GM20000 (cell line): ENCODE measurements at regions not wholly inside any gene's neighbourhood (a gene's known extent, or its start where the extent isn't known, plus 50 kb on each side); places are given as distances from the start of the nearest gene placed in this dataset.

Source experiments
- DNase-seq: peaks from one replicate; pipeline ENCODE4 v3.0.0; 2012; ENCODE audit warnings: low spot score
- CTCF ChIP-seq: IDR thresholded peaks from 2 replicates; pipeline ENCODE4 v1.5.1; 2012; ENCODE audit warnings: mild to moderate bottlenecking, control low read depth; ENCODE audit errors: extremely low read depth, missing control alignments

- peak; percentile 6 for DNase-seq
- no peak for TF ChIP-seq CTCF
Measured at GRCh38 chr16:48487287-48487686, 102.1 kb upstream of the SIAH1 start.

- DNase-seq = no peak
Measured at GRCh38 chr16:48481772-48482171, 96.6 kb upstream of the SIAH1 start.

GRCh38 chr16:48481211-48481610 is 96.0 kb upstream of the SIAH1 start:
- no peak for TF ChIP-seq CTCF

More at GRCh38 chr16:48481772-48482171, 96.6 kb upstream of the SIAH1 start:
- TF ChIP-seq CTCF = no peak

GRCh38 chr16:48479955-48480354 is 94.7 kb upstream of the SIAH1 start:
- DNase-seq = no peak
- no peak for TF ChIP-seq CTCF

More at GRCh38 chr16:48481211-48481610, 96.0 kb upstream of the SIAH1 start:
- DNase-seq = no peak

GRCh38 chr16:48479329-48479728 is 94.1 kb upstream of the SIAH1 start:
- no peak for TF ChIP-seq CTCF
- no peak for DNase-seq

GRCh38 chr16:48478393-48478792 is 93.2 kb upstream of the SIAH1 start:
- DNase-seq = no peak
- no peak for TF ChIP-seq CTCF

GRCh38 chr16:48471435-48471834 is 86.2 kb upstream of the SIAH1 start:
- no peak for TF ChIP-seq CTCF
- DNase-seq = no peak
